Endothelial cell of umbilical vein (primary cell): ENCODE measurements at regions not wholly inside any gene's neighbourhood (a gene's known extent, or its start where the extent isn't known, plus 50 kb on each side); places are given as distances from the start of the nearest gene placed in this dataset.
A peak's percentile ranks its signal among the peaks of the same experiment; 100 is the strongest.

Experiments used
- BruUV-seq: library from RNA; stranded (reverse); fragments of 400-500 nt; replicated peaks from 2 replicates; lab custom pipeline; 2021; lab: Mats Ljungman, UMichigan
- CTCF ChIA-PET: fragments of 300-600, 350-600 bp; sonication (Branson Sonifier 250); formaldehyde crosslinking; loops from one replicate; lab custom pipeline; 2021; ENCODE audit warnings: antibody characterized with exemption, inconsistent platforms; lab: Charles Lee
- POLR2A ChIA-PET: fragments of 300-600, 350-600 bp; sonication (Branson Sonifier 250); formaldehyde crosslinking; loops from one replicate; lab custom pipeline; 2021; ENCODE audit warnings: antibody characterized with exemption, inconsistent platforms; lab: Charles Lee
- DNase-seq: peaks from one replicate; pipeline ENCODE4 v3.0.0-alpha.2; 2011; ENCODE audit warnings: low read depth, low spot score
- FAIRE-seq: peaks from 2 replicates; lab custom pipeline; 2011; peaks lifted over from hg19 to GRCh38; lab: Jason Lieb, UNC
- H2AFZ ChIP-seq: 2 replicates; pipeline ENCODE4 v1.6.0; 2012; ENCODE audit warnings: low read depth, low read length, control low read depth, inconsistent platforms
- H3K27ac ChIP-seq: 2 replicates; pipeline ENCODE4 v1.5.1; 2011; ENCODE audit warnings: low read depth, mild to moderate bottlenecking, control low read depth, low read length, moderate library complexity; ENCODE audit not compliant: insufficient read depth
- H3K27me3 ChIP-seq, 2 experiments: 2 replicates each; pipeline versions ENCODE4 v1.6.0 to v1.6.1; 2011; ENCODE audit warnings: low read length in 2 of 2, mixed read lengths in 1 of 2; ENCODE audit not compliant: control insufficient read depth in 2 of 2, insufficient read depth in 2 of 2
- H3K36me3 ChIP-seq, 2 experiments: 2 replicates in 1 of 2; 3 replicates in 1 of 2; pipeline ENCODE4 v1.5.1; 2011; ENCODE audit warnings: low read length in 2 of 2, mild to moderate bottlenecking in 1 of 2, moderate library complexity in 1 of 2; ENCODE audit not compliant: control insufficient read depth in 2 of 2, insufficient read depth in 2 of 2; ENCODE audit errors: extremely low read depth in 1 of 2
- H3K4me1 ChIP-seq: 3 replicates; pipeline ENCODE4 v1.5.1; 2011; ENCODE audit warnings: mild to moderate bottlenecking, low read length; ENCODE audit not compliant: control insufficient read depth, insufficient read depth; ENCODE audit errors: extremely low read depth
- H3K4me2 ChIP-seq: 2 replicates; pipeline ENCODE4 v1.6.1; 2011; ENCODE audit warnings: low read length, control low read depth, mixed read lengths; ENCODE audit not compliant: insufficient read depth
- H3K4me3 ChIP-seq, 3 experiments: fragments of 200-600 bp in 1 of 3; sonication (generic), shearing (Covaris generic) in 1 of 3; replicated peaks in 1 of 3; 2 replicates each; pipeline ENCODE4 v1.5.1; 2011 to 2016; ENCODE audit warnings: control low read depth in 3 of 3, low read length in 3 of 3, mild to moderate bottlenecking in 2 of 3, inconsistent platforms in 1 of 3, low read depth in 1 of 3, moderate library complexity in 1 of 3; ENCODE audit not compliant: insufficient read depth in 1 of 3
- H3K79me2 ChIP-seq: 2 replicates; pipeline ENCODE4 v1.6.0; 2012; ENCODE audit warnings: low read length, inconsistent platforms; ENCODE audit not compliant: control insufficient read depth, insufficient read depth
- H3K9ac ChIP-seq: replicated peaks from 2 replicates; pipeline ENCODE3; 2011; ENCODE audit warnings: low read length, control low read depth; ENCODE audit not compliant: insufficient read depth; ENCODE audit errors: extremely low read depth
- H3K9me1 ChIP-seq: replicated peaks from 3 replicates; pipeline ENCODE4 v1.6.0; 2011; ENCODE audit warnings: mild to moderate bottlenecking, low read length; ENCODE audit not compliant: control insufficient read depth, insufficient read depth; ENCODE audit errors: extremely low read depth
- H3K9me3 ChIP-seq: replicated peaks from 2 replicates; pipeline ENCODE4 v1.5.1; 2012; ENCODE audit warnings: low read length, inconsistent platforms; ENCODE audit not compliant: control insufficient read depth, insufficient read depth
- H4K20me1 ChIP-seq: replicated peaks from 2 replicates; pipeline ENCODE3; 2011; ENCODE audit warnings: mild to moderate bottlenecking, low read length; ENCODE audit not compliant: control insufficient read depth, insufficient read depth; ENCODE audit errors: extremely low read depth
- CTCF ChIP-seq, 2 donors: IDR thresholded peaks; 1 replicate in 1 of 2; 2 replicates in 1 of 2; pipeline ENCODE4 v1.5.1; 2011; ENCODE audit warnings: low read length in 2 of 2, mild to moderate bottlenecking in 2 of 2, moderate library complexity in 2 of 2, control low read depth in 1 of 2, inconsistent platforms in 1 of 2, low read depth in 1 of 2; ENCODE audit not compliant: insufficient read depth in 1 of 2; ENCODE audit errors: extremely low read depth in 1 of 2
- EZH2 ChIP-seq: IDR thresholded peaks from 2 replicates; pipeline ENCODE4 v1.6.1; 2012; ENCODE audit warnings: borderline replicate concordance, low read depth, mild to moderate bottlenecking, moderate library complexity, low read length, inconsistent platforms; ENCODE audit not compliant: severe bottlenecking
- FOS ChIP-seq: IDR thresholded peaks from 2 replicates; pipeline ENCODE4 v1.6.1; 2011; ENCODE audit warnings: mild to moderate bottlenecking, low read length, moderate library complexity, borderline replicate concordance; ENCODE audit not compliant: insufficient read depth
- GATA2 ChIP-seq: IDR thresholded peaks from 2 replicates; pipeline ENCODE4 v1.7.0; 2011; ENCODE audit warnings: low read depth, mild to moderate bottlenecking, moderate library complexity, mixed read lengths, low read length; ENCODE audit not compliant: insufficient read length, insufficient read depth
- JUN ChIP-seq: IDR thresholded peaks from 2 replicates; pipeline ENCODE4 v1.6.1; 2011; ENCODE audit warnings: borderline replicate concordance, low read depth; ENCODE audit not compliant: insufficient read length, insufficient read depth
- MYC ChIP-seq: IDR thresholded peaks from one replicate; pipeline ENCODE4 v1.6.1; 2011; ENCODE audit warnings: mild to moderate bottlenecking, low read depth, low read length
- POLR2A ChIP-seq: IDR thresholded peaks from 2 replicates; pipeline ENCODE4 v1.6.1; 2012; ENCODE audit warnings: low read depth, mild to moderate bottlenecking, control low read depth, low read length
- POLR2AphosphoS5 ChIP-seq: IDR thresholded peaks from 2 replicates; pipeline ENCODE4 v1.6.1; 2012; ENCODE audit warnings: low read depth, mild to moderate bottlenecking, control low read depth, low read length, moderate library complexity; ENCODE audit not compliant: insufficient read depth
- dilution Hi-C: fragments of 300-500 bp; cut with MboI; formaldehyde crosslinking; loops from one replicate; pipeline ENCODE4 v1.15.0; 2019; ENCODE audit warnings: low sequenced_read_pairs; ENCODE audit not compliant: extremely low pct_ligation_motif_present
- intact Hi-C: fragments of 100-400 bp; cut with micrococcal nuclease; formaldehyde crosslinking; loops from one replicate; pipeline ENCODE4 v1.10.0; 2022
- TF ChIP-seq, protein P1 (sequence below): IDR thresholded peaks from 2 replicates; pipeline ENCODE4 v1.6.1; 2011; ENCODE audit not compliant: insufficient read depth, insufficient read length

GRCh38 chr5:40321514-40321913, 358.2 kb upstream of the PTGER4 start:
- H3K27ac ChIP-seq, result no peak overlapping the region
- H3K27me3 ChIP-seq, result no peaks in the 10 kb centered on the region
- DNase-seq, result peak; percentile 65
- no peaks in the 10 kb centered on the region for H3K36me3 ChIP-seq
- no peak overlapping the region for H2AFZ ChIP-seq
- dilution Hi-C loops (no loop called here), intact Hi-C loops (no loop called here)
- H3K9ac ChIP-seq, result no peak overlapping the region
- H3K4me1 ChIP-seq, result peaks cover 3% of the 10 kb centered on the region
- no peak for FAIRE-seq
- H3K4me3 ChIP-seq, result no peak overlapping the region
- H3K9me3 ChIP-seq, result no peaks in the 10 kb centered on the region
- H3K79me2 ChIP-seq, result no peaks in the 10 kb centered on the region
- no peaks in the 10 kb centered on the region for H4K20me1 ChIP-seq
- POLR2A ChIA-PET, result no interaction called here
- H3K4me2 ChIP-seq, result no peak overlapping the region
- no peak for TF ChIP-seq EZH2
- TF ChIP-seq JUN, result no peak
- no peak for TF ChIP-seq POLR2A
- TF ChIP-seq POLR2AphosphoS5, result no peak
- no peak for TF ChIP-seq GATA2
- TF ChIP-seq, protein P1, sequence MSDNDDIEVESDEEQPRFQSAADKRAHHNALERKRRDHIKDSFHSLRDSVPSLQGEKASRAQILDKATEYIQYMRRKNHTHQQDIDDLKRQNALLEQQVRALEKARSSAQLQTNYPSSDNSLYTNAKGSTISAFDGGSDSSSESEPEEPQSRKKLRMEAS, result no peak
- TF ChIP-seq FOS, result no peak
- TF ChIP-seq MYC, result no peak
- no peak for TF ChIP-seq CTCF (IDR thresholded peaks at IDR 0.05; ENCODE audit: extremely low read depth in 1 of 2, insufficient read depth in 1 of 2, low read depth in 1 of 2, low read length in 2 of 2)
- BruUV-seq, result no TSS peak
- CTCF ChIA-PET, result interaction anchor here (1.2 to 1.7 kb wide), 2 partner anchors 9 to 108 kb away, joined by 3 read pairs; no protein-coding TSS in a partner anchor
- no peaks in the 10 kb centered on the region for H3K9me1 ChIP-seq
